Activated CD8-positive, alpha-beta memory T cell treated with anti-CD3 and anti-CD28 coated beads for 1 hour (primary cell): ENCODE measurements at regions not wholly inside any gene's neighbourhood (a gene's known extent, or its start where the extent isn't known, plus 50 kb on each side); places are given as distances from the start of the nearest gene placed in this dataset.

Source experiments
- DNase-seq, 2 donors: peaks; one replicate each; pipeline ENCODE4 v3.0.0-alpha.2; 2020; ENCODE audit warnings: low read depth in 1 of 2; ENCODE audit errors: extremely low read depth in 1 of 2

- no peak for DNase-seq
Observed at GRCh38 chr13:22111961-22112360, 441.1 kb downstream of the FGF9 start.

DNA sequence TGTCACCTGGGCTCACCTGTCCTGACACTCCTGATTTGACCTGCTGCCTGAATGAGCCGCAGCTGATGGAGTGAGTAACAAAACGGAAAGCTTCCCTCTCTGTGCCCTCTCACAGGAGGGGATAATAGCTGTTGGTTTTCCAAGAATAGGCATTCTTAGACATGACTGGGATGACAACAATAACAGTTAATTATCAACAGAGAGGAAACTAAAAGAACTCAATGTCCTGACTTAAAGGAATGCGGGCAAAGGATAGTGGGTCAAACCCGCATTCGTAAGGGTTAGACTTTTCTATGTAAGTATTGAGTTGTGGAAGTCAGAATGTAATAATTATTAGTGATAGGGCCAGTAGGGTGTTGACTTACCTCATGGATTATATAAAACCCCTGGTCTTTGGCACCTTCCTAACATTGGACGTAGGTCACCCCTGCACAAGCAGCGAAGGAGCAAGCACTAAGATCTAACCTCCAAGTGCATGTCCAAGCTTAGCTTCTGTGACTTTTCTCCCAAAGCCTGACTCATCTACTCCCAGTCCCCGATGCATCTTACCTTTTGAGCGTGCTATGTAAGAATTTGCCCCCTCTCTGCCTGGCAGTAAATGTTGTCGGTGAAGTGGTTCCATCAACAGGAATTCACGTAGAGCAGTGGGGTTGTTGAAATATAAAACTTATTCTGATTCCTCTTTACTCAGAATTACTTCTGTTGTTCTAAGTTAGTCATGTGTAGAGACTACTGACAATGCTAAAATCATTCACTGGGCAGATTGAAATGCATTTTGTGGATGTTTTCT, 442.3 kb downstream of the FGF9 start:
- DNase-seq = no peak

DNA sequence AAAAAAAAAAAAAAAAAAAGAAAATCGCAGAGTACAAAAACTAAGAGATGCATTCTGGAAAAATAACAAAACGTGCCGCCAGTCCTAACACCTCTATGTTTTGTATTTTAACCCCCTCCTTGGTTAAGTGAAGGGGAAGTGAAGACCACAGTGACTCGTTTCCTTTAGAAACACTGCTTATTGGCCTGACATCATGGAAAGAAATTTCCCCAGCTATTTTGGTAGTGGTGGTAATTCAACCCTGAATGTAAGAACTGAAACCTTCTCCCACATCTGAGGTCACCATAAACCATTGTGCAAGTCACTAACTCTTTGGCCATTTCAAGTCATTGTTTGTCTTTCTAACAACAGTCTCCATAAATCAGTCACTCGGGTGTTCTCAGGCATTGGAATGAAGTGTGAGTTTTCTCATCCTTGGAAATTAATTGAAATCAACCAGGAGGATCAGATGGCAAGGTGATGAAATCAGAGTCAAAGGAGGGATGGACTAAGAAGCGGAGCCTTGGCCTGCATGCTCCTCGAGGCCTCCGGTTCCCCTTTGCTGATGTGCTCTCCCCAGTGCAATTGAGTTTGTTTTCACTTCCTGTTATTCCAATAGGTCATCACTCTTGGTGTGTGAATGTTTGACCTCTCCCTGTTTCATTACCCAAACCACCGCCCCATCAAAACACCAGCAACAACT, 443.9 kb downstream of the FGF9 start:
- DNase-seq = peak in 1 of 2 donors; percentile 19

DNA sequence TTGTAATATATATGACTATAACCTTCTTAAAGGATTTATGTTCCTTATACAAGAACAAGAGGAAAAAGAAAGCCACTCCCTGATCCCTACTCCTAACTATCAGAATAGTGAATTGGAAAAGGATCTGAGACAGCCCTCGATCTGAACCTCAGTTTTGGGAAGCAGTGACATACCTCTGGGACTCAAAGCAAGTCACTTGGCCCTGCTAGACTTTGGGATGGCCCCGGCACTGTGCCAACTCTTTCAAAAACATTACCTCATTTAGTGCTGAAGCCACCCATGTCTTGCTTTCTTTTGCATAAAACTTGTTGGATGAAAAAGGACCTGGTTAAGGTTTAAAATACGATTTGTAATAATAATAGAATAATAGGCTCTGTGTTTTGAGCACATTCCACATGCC, 447.3 kb downstream of the FGF9 start:
- no peak for DNase-seq

- DNase-seq = no peak
Observed at GRCh38 chr13:22120646-22121045, 449.8 kb downstream of the FGF9 start.

- DNase-seq = no peak
Observed at GRCh38 chr13:22121146-22121739, 450.4 kb downstream of the FGF9 start.

DNA sequence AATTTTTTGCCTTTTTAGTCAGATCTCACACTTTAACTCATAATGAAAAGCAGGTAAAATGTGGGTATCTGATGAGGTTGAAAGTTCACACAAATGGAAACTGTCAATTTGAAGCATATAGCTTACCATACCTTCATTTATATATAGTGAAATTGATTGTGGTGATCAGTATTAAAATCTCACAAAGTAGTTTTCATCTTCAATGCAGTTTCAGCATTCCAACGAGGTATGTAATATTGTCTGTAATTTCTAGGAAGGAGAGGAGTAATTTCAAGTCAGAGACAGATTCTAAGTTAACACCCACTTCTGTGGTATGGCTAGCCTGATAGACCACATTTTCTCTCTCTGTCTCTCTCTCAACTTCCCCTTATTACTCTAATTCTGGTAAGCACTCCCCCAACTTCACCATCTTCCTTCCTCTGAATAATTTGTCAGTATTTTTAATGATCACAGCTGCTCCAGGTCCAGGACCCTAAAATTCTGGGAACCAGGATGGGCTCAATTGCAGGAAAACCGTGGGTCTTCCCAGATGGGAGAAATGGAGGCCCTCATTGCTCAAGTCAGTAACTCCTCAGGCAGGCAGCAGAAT, 455.7 kb downstream of the FGF9 start:
- no peak for DNase-seq

- DNase-seq = no peak
Observed at GRCh38 chr13:22127277-22128164, 456.6 kb downstream of the FGF9 start.

- no peak for DNase-seq
Observed at GRCh38 chr13:22128441-22129408, 457.9 kb downstream of the FGF9 start.

- DNase-seq = no peak
Observed at GRCh38 chr13:22130254-22130653, 459.4 kb downstream of the FGF9 start.

DNA sequence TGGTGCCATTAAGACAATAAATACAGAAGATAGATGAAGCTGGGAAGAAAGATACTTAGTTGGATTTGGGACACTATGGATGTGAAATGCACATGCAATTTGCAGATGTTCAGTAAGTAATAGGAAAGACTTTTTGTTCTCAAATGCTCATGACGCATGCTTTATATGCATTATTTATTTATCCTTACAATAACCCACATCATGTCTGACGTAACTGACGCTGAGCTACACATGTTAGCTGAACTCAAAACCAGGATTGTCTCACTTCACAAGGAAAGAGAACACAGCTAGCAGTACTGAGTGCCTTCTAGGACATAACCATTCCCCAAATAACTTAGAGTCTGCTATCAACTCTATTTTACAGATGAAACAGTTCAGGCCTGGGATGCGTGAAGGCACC, 463.4 kb downstream of the FGF9 start:
- DNase-seq = no peak

- DNase-seq = no peak
Observed at GRCh38 chr13:22135446-22135845, 464.6 kb downstream of the FGF9 start.

DNA sequence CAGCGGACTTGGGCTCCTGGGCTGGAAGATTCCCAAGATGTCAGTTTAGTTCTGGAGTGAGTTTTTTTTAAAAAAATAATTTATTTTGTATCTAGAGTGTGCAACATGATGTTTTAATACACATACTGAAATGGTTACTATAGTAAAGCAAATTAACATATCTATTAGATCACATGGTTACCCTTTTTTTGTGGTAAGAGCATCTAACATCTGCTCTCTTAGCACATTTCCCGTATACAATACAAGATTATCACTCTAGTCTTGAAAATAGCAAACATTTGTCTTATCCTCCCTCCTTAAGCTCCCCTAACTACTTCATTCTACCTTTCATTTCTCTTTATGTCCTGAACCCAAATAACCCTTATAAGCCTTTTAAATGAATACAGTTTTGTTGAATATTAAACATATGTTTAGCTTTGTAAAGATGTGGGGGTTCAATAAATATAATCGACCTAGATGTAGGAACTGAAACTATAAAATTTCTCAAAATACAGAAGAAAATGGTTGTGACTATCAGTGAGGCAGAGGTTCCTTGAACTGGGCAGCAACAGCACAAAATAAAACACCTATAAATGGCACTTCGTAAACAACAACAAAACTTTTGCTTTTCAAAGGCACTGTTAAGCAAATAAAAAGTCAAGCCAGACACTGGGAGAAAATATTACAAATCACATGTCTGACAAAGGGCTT, 466.6 kb downstream of the FGF9 start:
- no peak for DNase-seq

DNA sequence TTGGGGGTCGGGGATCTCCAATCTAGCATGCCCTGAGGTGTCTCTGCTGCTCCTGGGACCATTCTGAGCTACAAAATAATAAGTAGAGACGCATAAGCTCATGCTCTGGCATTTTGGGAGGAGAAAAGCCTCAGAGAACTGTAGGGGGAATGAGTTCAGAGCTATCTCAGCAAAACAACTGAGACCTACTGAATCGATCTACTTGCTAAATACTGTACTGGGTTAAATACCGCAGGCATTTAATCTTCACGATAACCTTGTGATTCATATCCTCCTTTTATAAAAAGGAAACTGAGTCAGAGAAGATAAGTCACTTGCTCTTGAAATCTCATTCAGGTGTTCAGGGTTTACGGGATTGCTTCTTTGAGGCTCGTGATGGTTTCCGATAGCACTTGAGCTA, 468.1 kb downstream of the FGF9 start:
- no peak for DNase-seq

DNA sequence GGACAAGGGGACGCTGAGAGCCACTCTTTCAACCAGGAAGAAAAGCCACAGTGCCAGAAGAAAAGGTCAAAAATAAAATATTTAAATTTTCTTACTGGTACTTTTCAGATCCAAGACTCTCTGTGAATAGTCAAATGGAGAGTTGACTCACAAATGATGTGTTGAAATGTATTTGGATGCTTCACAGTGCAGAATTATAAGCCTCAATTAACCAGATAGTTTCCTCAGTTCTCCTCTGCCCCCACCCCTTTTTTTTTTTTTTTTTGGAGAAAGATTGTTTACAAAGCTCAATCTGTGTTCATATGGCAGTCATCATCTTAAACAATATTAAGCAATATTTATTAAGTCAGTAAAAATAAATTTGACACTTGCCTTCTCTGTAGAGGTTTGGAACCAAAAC, 470.8 kb downstream of the FGF9 start:
- DNase-seq = no peak

DNA sequence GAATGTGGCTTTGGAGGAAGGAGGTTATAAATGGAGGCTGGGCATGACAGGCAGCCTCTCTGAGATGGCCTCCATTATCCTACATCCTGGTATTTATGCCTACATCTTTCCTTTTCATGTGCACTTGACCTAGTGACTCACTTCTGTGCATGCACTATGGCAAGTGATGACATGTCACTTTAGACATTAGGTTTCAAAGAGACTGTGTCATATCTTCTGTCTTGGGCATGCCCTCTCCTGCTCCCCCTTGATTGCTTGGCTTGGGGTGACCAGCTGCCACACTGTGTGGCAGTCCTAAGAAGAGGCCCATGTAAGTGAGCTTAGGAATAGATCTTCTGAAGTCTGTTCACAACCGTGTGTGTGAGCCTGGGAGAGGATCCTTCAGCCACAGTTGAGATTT, 472.8 kb downstream of the FGF9 start:
- DNase-seq = no peak

DNA sequence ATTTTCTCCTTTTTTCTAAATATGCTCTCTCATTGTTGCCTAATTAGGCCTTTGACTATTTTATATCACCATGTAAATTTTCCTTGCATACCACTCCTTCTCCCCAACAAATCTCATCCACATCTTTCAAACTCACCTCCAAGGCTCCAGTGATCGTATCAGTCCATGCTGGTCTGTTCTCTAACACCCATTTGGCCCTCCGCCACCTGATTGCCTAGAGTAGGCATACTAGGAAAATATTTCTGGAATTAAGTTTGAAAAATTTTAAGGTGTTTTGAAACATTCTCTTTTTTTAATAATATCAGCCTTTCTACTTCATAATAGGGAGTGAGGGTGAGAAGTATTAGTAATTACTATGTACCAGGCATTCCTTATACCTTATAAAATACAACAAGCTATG, 473.9 kb downstream of the FGF9 start:
- DNase-seq = no peak

GRCh38 chr13:22148187-22148586, 477.3 kb downstream of the FGF9 start:
- no peak for DNase-seq

DNA sequence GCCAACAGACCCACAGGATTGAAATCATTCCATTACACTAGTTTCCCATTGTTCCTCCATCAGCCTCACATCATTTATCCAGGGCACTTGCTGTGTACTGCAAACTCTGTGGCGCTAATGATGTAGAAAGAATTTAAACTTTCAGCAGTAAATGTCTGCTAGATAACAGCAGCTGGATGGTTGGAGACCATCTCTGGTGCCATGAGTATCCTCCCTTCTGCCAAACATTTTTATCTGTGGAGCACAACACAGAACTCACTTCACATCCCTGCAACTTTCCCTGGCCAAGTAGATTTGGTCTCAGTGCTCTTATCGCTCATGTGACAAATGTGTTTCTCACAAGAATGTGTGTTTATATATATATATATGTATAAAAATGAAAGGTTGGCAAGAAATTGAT, 481.9 kb downstream of the FGF9 start:
- DNase-seq = no peak
